ENCODE measurements at regions not wholly inside any gene's neighbourhood (a gene's known extent, or its start where the extent isn't known, plus 50 kb on each side); places are given as distances from the start of the nearest gene placed in this dataset.
"Not testable (repeated sequence)": the region's sequence is repeated elsewhere in the genome, so short reads cannot be mapped to it uniquely, and the experiment has no call there.

DNA sequence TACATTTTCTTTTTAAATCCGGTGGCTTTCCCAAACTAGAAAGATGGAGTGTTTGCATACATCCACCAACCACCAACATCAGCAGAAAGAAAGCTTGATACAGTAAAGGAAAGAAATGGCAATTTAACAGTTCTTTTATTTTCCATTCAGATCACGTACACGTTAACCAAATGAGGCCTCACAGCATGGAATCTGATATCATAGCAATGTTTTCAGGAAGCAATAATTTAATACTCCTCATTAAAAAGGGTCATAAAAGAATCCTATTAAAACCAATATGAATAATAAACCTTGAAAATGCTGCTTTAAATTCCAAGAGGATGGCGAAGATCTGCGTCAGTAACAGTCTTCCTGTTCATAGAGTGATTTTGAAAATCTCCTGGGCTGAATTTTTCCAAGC lies 1562.1 kb downstream of the KHDRBS2 start:
- intact Hi-C loops (cut with DNase I); DNase-seq; ATAC-seq (ENCODE audit: poor library complexity): not testable (repeated sequence)

DNA sequence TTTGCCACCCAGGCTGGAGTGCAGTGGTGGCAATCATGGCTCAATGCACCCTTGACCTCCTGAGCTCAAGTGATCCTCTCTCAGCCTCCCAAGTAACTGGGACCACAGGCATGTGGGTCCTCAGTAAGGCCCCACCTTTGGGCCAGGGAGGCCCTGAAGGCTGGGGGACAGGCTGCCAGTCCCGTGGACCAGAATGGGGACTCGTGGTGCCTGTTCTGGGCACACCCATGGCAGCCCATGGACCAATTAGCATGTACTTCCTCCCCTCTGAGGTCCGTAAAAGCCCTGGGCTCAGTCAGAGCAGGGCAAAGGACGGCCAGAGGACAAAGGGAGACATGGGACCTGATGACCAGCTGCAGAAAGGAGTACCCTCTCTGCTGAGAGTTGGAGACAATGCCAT lies 1590.8 kb downstream of the KHDRBS2 start:
- DNase-seq: no peak
- ATAC-seq (ENCODE audit: poor library complexity): no peak
- intact Hi-C loops (cut with DNase I): no loop called here

DNA sequence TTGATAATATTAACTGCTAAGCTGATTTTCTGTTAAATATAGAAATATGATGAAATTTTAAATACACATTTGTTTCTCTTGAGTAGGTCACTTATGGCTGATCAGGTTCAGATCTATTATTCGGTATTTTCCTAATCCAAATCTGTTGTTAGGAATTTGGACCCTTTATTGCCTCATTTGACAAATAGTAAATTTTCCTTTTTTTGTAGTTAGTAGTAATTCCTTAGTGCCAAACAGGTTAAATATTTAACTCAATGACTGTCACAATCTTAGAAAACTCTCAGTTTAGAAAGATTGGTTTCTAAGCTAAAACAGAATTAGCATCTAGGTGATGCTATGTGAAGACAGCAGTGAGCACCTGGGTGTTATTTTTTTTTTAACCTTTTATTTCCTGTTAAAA lies 1598.9 kb downstream of the KHDRBS2 start:
- ATAC-seq (ENCODE audit: poor library complexity) (no peak), DNase-seq (no peak)
- intact Hi-C loops (cut with DNase I): no loop called here

DNA sequence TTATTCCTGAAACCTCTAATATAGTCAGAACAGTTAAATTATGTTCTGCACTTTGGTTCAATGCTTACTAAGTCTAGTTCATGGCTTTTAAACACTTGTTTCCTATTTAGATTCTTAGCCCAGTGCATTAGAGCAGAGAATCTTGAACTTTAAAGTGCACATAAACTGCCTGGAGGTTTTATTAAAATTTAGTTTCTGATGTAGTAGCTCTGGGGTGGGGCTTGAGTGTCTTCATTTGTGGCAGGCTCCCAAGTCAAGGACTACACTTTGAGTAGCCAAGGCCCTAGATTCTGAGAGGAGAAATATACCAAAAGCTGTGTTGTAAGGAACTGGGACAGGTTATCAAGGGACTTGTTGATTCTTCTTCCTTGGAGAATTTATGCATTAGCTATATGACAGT lies 1604.2 kb downstream of the KHDRBS2 start:
- ATAC-seq (ENCODE audit: poor library complexity): no peak
- intact Hi-C loops (cut with DNase I): no loop called here
- DNase-seq: no peak

DNA sequence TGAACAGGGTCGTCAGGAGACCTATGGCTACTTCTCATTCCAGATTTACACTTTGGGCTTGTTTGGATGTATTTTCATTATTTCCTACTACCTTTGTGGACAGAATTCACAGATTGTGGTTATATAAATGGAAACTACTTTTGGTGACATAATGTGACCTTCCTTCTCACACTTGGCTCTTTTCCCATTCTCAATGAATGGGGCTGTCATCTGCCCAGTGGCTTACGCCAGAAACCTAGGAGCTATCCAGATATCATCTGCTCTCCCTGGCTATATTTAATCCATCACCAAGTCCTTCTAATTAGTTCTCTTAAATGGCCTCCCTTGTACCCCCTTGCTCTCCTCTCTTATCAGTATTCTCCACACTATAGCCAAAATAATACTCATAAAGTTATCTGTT lies 1606.8 kb downstream of the KHDRBS2 start:
- no peak for DNase-seq
- no peak for ATAC-seq (ENCODE audit: poor library complexity)
- intact Hi-C loops (cut with DNase I): no loop called here

DNA sequence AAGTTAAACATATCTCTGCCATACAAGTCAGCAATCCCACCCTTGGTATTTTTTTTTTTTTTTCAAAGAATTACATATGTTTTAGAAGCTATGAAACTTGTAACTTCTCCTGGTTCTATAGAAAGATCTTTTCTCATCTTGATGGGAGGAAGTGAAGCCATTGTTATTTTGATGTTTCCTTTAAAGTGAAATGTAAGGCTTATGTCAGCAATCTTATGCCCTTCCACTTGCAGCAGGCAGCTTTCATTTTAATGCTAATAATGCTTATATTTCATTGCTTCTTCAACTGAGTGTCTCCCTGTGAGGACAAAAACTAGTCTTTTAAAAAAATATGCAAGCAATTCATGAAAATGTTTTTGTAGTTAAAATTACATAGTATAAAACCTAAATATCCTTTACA lies 1614.7 kb downstream of the KHDRBS2 start:
- no peak for DNase-seq
- no peak for ATAC-seq (ENCODE audit: poor library complexity)
- intact Hi-C loops (cut with DNase I): no loop called here

DNA sequence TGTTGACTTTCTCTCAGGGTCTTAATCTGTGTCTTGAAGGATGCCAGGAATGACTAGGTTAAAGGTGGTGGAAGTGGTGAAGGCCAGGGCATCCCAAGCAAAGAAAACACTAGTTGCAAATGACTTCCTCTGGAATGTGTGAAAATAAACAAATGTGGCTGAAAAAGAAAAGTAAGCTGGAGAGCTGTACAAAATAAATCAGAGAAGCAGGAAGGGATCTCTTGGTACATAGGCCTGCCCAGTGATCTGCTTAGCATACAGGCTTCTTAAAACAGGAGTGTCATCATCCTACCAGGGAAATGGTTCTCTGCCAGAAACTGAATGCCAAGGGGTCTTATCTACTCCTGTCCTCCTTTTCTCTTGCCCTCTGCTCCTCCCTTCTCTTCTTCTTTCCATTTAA lies 1616.0 kb downstream of the KHDRBS2 start:
- DNase-seq: no peak
- intact Hi-C loops (cut with DNase I): no loop called here
- no peak for ATAC-seq (ENCODE audit: poor library complexity)

DNA sequence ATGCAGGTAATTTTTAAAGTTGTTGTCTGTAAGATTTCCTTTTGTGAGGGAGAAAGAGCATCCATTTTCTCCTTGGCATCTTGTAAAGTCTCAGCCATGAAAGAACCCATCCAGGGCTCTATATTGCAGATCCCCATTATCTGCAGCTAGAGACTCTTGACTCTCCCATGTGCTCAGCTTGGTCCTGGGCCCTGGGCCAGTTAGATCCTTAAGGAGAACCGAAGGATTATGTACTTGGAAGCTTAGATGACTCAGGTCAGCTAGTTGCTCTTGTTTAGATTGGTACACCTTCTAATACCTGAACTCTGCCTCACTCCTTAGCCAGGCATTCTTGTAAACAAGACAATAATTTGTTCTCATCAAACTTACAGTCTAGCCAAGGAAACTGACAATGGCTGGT lies 1617.6 kb downstream of the KHDRBS2 start:
- intact Hi-C loops (cut with DNase I): no loop called here
- DNase-seq: no peak
- ATAC-seq (ENCODE audit: poor library complexity): no peak

DNA sequence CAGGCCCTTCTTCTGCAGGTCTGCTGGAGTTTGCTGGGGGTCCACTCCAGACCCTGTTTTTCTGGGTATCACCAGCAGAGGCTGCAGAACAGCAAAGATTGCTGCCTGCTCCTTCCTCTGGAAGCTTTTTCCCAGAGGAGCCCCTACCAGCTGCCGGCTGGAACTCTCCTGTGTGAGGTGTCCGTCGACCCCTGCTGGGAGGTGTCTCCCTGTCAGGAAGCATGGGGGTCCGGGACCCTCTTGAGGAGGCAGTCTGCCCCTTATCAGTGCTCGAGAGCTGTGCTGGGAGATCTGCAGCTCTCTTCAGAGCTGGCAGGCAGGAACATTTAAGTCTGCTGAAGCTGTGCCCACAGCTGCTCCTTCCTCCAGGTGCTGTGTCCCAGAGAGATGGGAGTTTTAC lies 1622.8 kb downstream of the KHDRBS2 start:
- intact Hi-C loops (cut with DNase I); DNase-seq; ATAC-seq (ENCODE audit: poor library complexity): not testable (repeated sequence)

DNA sequence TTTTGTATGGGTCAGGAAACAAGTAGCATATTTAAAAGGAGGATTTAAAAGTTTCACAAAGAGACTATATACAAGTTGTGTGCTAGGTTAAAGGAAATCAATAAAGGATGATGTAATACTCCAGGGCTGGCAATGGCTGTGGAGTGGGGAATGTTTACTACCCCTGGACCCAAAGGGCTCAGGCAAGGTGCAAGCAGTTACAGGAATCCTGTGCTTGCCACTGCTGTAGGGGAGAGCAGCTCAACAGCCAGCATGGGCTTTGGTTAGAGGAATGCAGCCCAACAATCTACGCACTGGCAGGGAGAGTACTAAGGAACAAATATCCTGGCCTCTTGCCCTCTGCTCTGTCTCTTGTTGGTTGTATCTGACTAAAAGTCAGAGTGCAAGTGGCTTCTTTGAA lies 1642.2 kb downstream of the KHDRBS2 start:
- DNase-seq (no peak), ATAC-seq (ENCODE audit: poor library complexity) (no peak)
- intact Hi-C loops (cut with DNase I): no loop called here

DNA sequence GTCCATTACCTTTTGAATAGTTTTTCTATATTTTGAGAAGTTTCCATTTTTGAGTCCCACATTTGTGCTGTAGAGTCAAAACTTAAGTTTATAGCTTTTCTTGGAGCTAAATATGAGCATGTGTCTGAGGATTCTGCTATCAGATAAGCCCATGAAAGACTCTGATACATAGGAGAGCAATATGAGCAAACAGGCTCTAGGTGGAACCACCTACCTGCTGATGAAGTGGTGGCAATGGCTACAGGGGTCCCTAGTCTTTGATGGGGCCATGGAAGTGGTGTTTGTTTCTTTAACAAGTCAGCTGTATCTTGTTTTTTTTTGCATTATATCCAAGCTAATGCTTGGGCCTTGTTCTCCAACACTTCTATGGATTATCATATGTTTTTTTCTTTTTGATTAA lies 1646.8 kb downstream of the KHDRBS2 start:
- intact Hi-C loops (cut with DNase I); ATAC-seq (ENCODE audit: poor library complexity); DNase-seq: not testable (repeated sequence)

Measured in Right ventricle myocardium superior (tissue), 1 donor.